ENCODE measurements at regions not wholly inside any gene's neighbourhood (a gene's known extent, or its start where the extent isn't known, plus 50 kb on each side); places are given as distances from the start of the nearest gene placed in this dataset.

- TF ChIP-seq CTCF (IDR thresholded peaks at IDR 0.05) (no peak), POLR2A (IDR thresholded peaks at IDR 0.05) (no peak)
Measured at GRCh38 chr16:49011901-49012300, 269.7 kb downstream of the CBLN1 start.
